ENCODE measurements at regions not wholly inside any gene's neighbourhood (a gene's known extent, or its start where the extent isn't known, plus 50 kb on each side); places are given as distances from the start of the nearest gene placed in this dataset.

DNA sequence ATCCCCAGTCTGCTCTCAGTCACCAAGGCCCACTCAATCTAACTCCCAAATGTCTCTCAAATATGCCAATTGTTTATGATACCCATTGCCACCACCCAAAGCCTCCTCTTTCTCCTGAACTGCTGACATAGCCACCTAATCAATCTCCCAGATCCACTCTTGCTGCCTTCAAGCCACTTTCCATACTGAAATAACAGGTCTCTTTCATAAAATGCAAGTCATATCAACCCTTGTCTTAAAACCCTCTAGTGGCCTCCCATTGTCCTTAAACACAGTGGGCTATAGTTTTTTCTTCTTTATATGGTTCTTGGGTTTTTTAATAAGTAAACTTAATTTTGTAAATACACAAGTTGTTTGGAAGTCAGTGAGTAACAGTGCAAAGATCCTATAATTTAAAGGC is 155.2 kb upstream of the ZC3H12C start (continued):
- TF ChIP-seq NFXL1 (IDR thresholded peaks at IDR 0.05; ENCODE audit: borderline replicate concordance) (no peak), POU2F2 (IDR thresholded peaks at IDR 0.05; ENCODE audit: borderline replicate concordance, low read depth, low read length) (no peak), CBX5 (IDR thresholded peaks at IDR 0.05; ENCODE audit: low read depth) (no peak)

DNA sequence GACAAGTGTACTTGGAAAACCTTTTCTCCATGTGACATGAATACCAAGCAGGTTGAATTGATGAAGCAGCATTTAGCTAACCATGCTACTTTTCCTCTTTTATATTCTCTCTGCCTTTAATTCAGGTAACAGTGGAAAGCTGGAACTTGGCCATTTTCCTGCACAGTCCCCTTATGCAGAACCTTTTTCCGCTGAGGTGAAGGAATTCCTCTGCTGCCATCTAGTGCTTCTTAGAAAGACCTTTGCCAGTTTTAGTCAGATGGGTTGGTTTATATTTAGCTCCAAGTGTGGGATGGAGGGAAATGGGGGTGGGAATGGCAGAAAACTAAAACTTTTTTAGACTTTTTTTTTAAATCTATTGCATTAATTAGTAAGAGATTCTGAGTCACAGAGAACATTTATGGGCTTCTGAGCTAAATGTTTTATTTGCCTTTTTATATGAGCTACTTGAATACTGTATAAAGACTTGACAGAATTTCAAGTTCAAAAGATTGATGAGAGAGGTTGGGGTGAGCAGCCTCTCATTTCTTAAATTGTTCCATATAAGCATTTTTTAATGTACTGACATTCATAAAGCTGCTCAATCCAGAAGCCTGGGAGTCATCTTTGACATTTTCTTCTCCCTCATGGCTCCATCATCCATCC is 153.9 kb upstream of the ZC3H12C start:
- Histone ChIP-seq H3K36me3 (ENCODE audit: control insufficient read depth in 2 of 2, insufficient read depth in 2 of 2, low read length in 1 of 2) (no peaks in the 10 kb centered on the region), H2AFZ (ENCODE audit: control insufficient read depth, low read depth, low read length) (no peak overlapping the region), H3K27me3 (replicated peaks in 1 of 2; ENCODE audit: control insufficient read depth in 2 of 2, insufficient read depth in 2 of 2, low read length in 1 of 2) (no peaks in the 10 kb centered on the region; a peak in 1 of 4 replicates), H3K4me2 (ENCODE audit: control insufficient read depth, insufficient read depth) (no peak overlapping the region), H3K79me2 (ENCODE audit: control insufficient read depth, insufficient read depth, low read length) (no peaks in the 10 kb centered on the region), H4K20me1 (ENCODE audit: control insufficient read depth, insufficient read depth) (no peaks in the 10 kb centered on the region), H3K4me1 (ENCODE audit: control insufficient read depth, insufficient read depth, low read length) (no peaks in the 10 kb centered on the region), H3K9ac (ENCODE audit: control insufficient read depth, insufficient read depth, low read length) (no peak overlapping the region), H3K27ac (ENCODE audit: control insufficient read depth, insufficient read depth) (no peak overlapping the region), H3K9me3 (replicated peaks; ENCODE audit: control insufficient read depth, insufficient read depth, low read length) (no peaks in the 10 kb centered on the region), H3K4me3 (no peak overlapping the region)
- POLR2A ChIA-PET: no interaction called here
- FAIRE-seq (no peak), ATAC-seq (peak; percentile 82), DNase-seq (ENCODE audit: low read depth, low spot score) (no peak)
- SMC1A ChIA-PET (ENCODE audit: uncharacterized antibody, unreplicated experiment): interaction anchor here (0.6 to 7.6 kb wide), 48 partner anchors 8 to 1249 kb away, joined by 3 to 165 read pairs (median 4); no protein-coding TSS in a partner anchor
- no TSS peak for BruUV-seq (replicated peaks)
- TF ChIP-seq NR2C1 (IDR thresholded peaks at IDR 0.05) (no peak), YY1 (IDR thresholded peaks at IDR 0.05; ENCODE audit: low read depth, low read length) (0 out of 2 replicates have a peak, but pooled peaks have one; percentile 46), IKZF1 (conservative IDR thresholded peaks at IDR 0.05) (0 out of 2 replicates have a peak, but pooled peaks have one; percentile 15), POLR2AphosphoS5 (IDR thresholded peaks at IDR 0.05; ENCODE audit: low read length) (no peak), MEF2B (IDR thresholded peaks at IDR 0.05; ENCODE audit: partially characterized antibody, poor library complexity, severe bottlenecking) (peak; percentile 15), RAD21 (IDR thresholded peaks at IDR 0.05; ENCODE audit: insufficient read depth, low read depth, low read length) (peak; percentile 97), ZNF622 (IDR thresholded peaks at IDR 0.05) (no peak), SMC3 (IDR thresholded peaks at IDR 0.05; ENCODE audit: borderline replicate concordance, low read length) (peak; percentile 94), IKZF2 (IDR thresholded peaks at IDR 0.05) (peak in 1 of 2 experiments; percentile 20; a peak in 1 of 4 replicates), BCL11A (IDR thresholded peaks at IDR 0.05; ENCODE audit: low read depth, low read length) (no peak), MEF2A (IDR thresholded peaks at IDR 0.05; ENCODE audit: insufficient read depth, low read depth, low read length) (peak; percentile 80; the same call in 1 of the 2 replicates), DPF2 (IDR thresholded peaks at IDR 0.05) (no peak)
- TF ChIP-seq, protein P1, sequence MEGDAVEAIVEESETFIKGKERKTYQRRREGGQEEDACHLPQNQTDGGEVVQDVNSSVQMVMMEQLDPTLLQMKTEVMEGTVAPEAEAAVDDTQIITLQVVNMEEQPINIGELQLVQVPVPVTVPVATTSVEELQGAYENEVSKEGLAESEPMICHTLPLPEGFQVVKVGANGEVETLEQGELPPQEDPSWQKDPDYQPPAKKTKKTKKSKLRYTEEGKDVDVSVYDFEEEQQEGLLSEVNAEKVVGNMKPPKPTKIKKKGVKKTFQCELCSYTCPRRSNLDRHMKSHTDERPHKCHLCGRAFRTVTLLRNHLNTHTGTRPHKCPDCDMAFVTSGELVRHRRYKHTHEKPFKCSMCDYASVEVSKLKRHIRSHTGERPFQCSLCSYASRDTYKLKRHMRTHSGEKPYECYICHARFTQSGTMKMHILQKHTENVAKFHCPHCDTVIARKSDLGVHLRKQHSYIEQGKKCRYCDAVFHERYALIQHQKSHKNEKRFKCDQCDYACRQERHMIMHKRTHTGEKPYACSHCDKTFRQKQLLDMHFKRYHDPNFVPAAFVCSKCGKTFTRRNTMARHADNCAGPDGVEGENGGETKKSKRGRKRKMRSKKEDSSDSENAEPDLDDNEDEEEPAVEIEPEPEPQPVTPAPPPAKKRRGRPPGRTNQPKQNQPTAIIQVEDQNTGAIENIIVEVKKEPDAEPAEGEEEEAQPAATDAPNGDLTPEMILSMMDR (IDR thresholded peaks at IDR 0.05 in 2 of 3, conservative IDR thresholded peaks at IDR 0.05 in 1 of 3; ENCODE audit: control insufficient read depth in 2 of 3, extremely low read depth in 1 of 3, insufficient read depth in 1 of 3, low read depth in 3 of 3, low read length in 3 of 3): peak; percentile 49 to 85 (median 60)
- CTCF ChIA-PET: interaction anchor here (0.6 to 8.4 kb wide), 59 partner anchors 8 to 1928 kb away, joined by 3 to 251 read pairs (median 4); no protein-coding TSS in a partner anchor
- intact Hi-C loops (cut with micrococcal nuclease; ENCODE audit: unreplicated experiment): loop anchor here (1.0 to 5.0 kb wide), 2 partner anchors 86 to 1242 kb away; no protein-coding TSS in a partner anchor
- in situ Hi-C loops (cut with MboI): no loop called here
- WGBS (ENCODE audit: insufficient coverage, insufficient replicate concordance, low lambda C conversion rate, missing lambda C conversion rate): 0% methylated on average over 1 of the region's 1 CpG
- RAD21 ChIA-PET (ENCODE audit: unreplicated experiment): interaction anchor here (0.6 to 7.6 kb wide), 29 partner anchors 10 to 1241 kb away, joined by 3 to 186 read pairs (median 4); no protein-coding TSS in a partner anchor
